ENCODE measurements at regions not wholly inside any gene's neighbourhood (a gene's known extent, or its start where the extent isn't known, plus 50 kb on each side); places are given as distances from the start of the nearest gene placed in this dataset.

GRCh38 chr5:126369995-126370731 lies 53.0 kb upstream of the GRAMD2B start:
- H3K4me3 ChIP-seq (ENCODE audit: low read length), result no peak overlapping the region
- peak; percentile 36 for DNase-seq (ENCODE audit: low read depth)
- peak; percentile 49 for TF ChIP-seq CTCF (conservative IDR thresholded peaks at IDR 0.05; ENCODE audit: low read length)

- no peak; the same call in none of the 2 replicates for TF ChIP-seq CTCF (conservative IDR thresholded peaks at IDR 0.05; ENCODE audit: low read length)
These were observed 52.2 kb upstream of the GRAMD2B start for GRCh38 chr5:126370796-126371718.

GRCh38 chr5:126373375-126374108 lies 49.7 kb upstream of the GRAMD2B start:
- DNase-seq (ENCODE audit: low read depth), result peak; percentile 79
- no peak for TF ChIP-seq CTCF (conservative IDR thresholded peaks at IDR 0.05; ENCODE audit: low read length)
- H3K4me3 ChIP-seq (ENCODE audit: low read length), result no peak overlapping the region

More at GRCh38 chr5:126370796-126371718, 52.2 kb upstream of the GRAMD2B start:
- H3K4me3 ChIP-seq (ENCODE audit: low read length), result no peak overlapping the region
- DNase-seq (ENCODE audit: low read depth), result peak; percentile 71
